ENCODE measurements at regions not wholly inside any gene's neighbourhood (a gene's known extent, or its start where the extent isn't known, plus 50 kb on each side); places are given as distances from the start of the nearest gene placed in this dataset.
A peak's percentile ranks its signal among the peaks of the same experiment; 100 is the strongest.
"Not testable (repeated sequence)": the region's sequence is repeated elsewhere in the genome, so short reads cannot be mapped to it uniquely, and the experiment has no call there.

DNA sequence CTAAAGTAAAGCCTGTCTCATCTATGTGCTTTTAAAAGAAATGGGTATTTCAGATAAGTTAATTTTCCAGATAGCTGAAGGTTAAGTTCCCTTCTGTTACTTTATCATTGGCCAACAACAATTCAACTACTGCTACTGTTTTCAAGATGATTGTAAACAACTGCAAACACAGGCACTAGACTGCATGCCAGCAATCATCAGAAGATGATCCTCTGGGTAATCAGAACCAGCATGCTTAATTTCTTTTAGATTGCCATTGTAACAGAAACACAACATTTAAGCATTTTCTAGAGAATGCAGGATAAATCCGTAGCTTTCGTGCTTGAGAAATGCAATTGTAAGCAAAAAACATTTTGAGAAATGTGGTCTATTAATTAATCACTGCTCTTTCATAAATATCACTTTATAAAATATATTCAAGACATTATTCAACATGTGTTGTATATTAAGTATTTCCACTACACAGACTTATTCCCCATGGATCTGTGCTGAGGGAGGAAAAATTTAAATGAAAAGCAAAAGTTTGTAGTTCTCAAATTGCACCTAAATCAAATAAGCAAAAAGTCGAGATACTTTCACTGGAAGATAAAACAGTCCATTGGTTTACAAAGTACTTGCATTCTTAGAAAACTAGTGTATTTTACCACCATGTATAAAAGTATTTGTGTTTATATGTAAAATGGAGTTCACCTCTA is 133.7 kb downstream of the ATL2 start:
- intact Hi-C loops (cut with DNase I), result no loop called here
- 52 to 58% (median 57%) methylated on average over 3 of the region's 3 CpGs for WGBS, 3 donors
- DNase-seq (no peak), ATAC-seq (no peak)
- Histone ChIP-seq H3K9me3 (no peaks in the 10 kb centered on the region), H3K27ac (no peak overlapping the region), H3K36me3 (ENCODE audit: insufficient read depth in 1 of 2, low read depth in 1 of 2) (no peaks in the 10 kb centered on the region), H3K4me1 (peaks cover 16% of the 10 kb centered on the region), H3K27me3 (ENCODE audit: insufficient read depth in 3 of 3, low read length in 2 of 3) (no peaks in the 10 kb centered on the region), H3K4me3 (no peak overlapping the region)
- TF ChIP-seq, protein P1, sequence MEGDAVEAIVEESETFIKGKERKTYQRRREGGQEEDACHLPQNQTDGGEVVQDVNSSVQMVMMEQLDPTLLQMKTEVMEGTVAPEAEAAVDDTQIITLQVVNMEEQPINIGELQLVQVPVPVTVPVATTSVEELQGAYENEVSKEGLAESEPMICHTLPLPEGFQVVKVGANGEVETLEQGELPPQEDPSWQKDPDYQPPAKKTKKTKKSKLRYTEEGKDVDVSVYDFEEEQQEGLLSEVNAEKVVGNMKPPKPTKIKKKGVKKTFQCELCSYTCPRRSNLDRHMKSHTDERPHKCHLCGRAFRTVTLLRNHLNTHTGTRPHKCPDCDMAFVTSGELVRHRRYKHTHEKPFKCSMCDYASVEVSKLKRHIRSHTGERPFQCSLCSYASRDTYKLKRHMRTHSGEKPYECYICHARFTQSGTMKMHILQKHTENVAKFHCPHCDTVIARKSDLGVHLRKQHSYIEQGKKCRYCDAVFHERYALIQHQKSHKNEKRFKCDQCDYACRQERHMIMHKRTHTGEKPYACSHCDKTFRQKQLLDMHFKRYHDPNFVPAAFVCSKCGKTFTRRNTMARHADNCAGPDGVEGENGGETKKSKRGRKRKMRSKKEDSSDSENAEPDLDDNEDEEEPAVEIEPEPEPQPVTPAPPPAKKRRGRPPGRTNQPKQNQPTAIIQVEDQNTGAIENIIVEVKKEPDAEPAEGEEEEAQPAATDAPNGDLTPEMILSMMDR (IDR thresholded peaks at IDR 0.05), result no peak

DNA sequence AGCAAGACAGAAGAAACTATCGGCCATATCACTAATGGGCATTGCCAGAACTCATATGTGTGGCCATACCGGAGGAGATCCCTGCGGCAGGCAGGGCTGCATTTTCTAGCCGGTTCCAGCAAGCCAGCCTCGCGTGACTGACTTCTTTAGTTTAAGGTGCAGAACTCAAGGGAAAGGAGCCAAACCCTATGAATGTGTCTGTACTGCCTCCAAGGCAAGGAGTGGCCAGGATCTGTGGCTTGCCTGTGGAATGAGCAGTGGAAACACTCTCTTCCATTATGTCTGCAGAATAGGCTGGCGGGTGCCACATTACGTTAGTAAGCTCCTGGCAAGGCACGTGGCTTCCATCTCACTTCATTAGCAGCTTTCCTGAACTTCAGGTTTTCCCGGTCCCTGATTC is 137.6 kb downstream of the ATL2 start:
- ATAC-seq, result no peak
- Histone ChIP-seq H3K4me1 (no peaks in the 10 kb centered on the region), H3K27ac (no peak overlapping the region), H3K4me3 (no peak overlapping the region), H3K9me3 (no peaks in the 10 kb centered on the region), H3K36me3 (ENCODE audit: insufficient read depth in 1 of 2, low read depth in 1 of 2) (no peaks in the 10 kb centered on the region), H3K27me3 (ENCODE audit: insufficient read depth in 3 of 3, low read length in 2 of 3) (no peaks in the 10 kb centered on the region)
- intact Hi-C loops (cut with DNase I), result no loop called here
- DNase-seq, result no peak
- WGBS, 3 donors, result 72 to 86% (median 77%) methylated on average over 10 of the region's 10 CpGs
- TF ChIP-seq, protein P1 (IDR thresholded peaks at IDR 0.05), result no peak

DNA sequence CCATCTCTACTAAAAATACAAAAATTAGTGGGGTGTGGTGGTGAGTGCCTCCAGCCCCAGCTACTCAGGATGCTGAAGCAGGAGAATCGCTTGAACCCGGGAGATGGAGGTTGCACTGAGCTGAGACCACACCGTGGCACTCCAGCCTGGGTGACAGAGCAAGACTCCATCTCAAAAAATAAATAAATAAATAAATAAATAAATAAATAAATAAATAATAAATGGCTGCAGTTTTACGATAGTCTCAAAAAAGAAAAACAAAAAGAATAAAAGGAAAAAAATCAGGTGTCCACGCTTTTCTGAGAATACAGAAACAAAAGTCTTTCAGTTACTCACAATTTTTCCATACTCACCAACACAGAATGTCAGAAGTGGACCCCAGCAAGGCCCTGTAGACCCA is 138.4 kb downstream of the ATL2 start:
- H3K4me1 ChIP-seq; H3K27ac ChIP-seq; intact Hi-C loops (cut with DNase I); H3K4me3 ChIP-seq; H3K27me3 ChIP-seq (ENCODE audit: insufficient read depth in 3 of 3, low read length in 2 of 3); H3K9me3 ChIP-seq; H3K36me3 ChIP-seq (ENCODE audit: insufficient read depth in 1 of 2, low read depth in 1 of 2); DNase-seq; ATAC-seq: not testable (repeated sequence)
- 97 to 99% (median 97%) methylated on average over 5 of the region's 5 CpGs for WGBS, 3 donors

DNA sequence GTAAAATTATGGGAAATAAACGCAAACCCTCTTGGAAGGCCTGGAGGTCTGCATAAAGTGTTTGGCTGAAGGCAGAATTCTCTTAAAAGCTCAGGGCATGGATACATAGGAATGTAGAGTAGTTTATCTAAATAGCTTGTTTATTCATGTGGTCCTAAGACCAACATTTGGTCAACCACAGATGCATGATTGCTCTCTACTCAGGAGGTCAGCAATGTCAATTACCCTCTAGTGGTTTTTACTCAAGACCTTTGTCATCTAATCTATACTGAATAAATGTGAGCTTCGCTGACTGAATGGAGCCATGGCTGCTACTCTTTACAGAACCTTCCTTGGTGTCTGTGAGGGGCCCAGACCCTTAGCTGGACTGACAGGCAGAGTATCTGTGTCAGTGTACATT is 139.8 kb downstream of the ATL2 start:
- TF ChIP-seq, protein P1 (IDR thresholded peaks at IDR 0.05), result no peak

DNA sequence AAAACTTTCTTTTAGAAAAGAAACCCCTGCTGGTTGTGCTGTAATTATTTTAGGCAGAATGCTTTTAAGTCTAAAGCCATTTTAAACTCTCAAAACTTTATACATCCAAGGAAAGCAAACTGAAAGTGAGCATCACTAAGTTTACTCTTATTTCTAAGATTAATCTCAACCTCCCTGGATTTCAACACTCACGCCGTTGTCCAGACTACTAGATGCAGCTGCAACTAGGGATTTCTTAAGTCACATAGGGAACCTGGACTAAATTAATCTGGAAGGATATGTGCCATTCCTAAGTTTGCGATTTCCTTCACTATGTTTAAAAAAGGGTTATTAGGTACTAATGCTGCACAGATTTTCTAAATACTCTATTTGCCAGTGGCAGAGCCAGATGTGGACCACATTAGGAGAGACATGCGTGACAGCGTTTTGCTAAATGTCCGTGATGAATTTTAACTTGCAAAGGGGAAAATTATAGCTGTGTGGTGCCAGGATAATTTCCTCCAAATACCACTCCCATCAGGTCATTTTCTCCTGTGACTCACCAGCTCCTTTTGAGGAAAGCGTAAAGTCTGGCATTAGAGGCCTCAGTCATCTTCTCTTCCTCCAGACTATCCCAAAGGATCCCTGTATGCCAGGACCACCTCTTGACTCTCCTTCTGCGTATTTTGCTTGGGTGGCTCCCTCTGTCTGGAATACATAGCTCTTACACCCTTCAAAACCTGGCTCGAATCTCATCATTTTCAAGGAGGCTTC is 143.7 kb downstream of the ATL2 start:
- Histone ChIP-seq H3K27ac (no peak overlapping the region), H3K27me3 (ENCODE audit: insufficient read depth in 3 of 3, low read length in 2 of 3) (peaks cover 0 to 6% (median 0%) of the 10 kb centered on the region in 3 donors), H3K36me3 (ENCODE audit: insufficient read depth in 1 of 2, low read depth in 1 of 2) (no peaks in the 10 kb centered on the region), H3K4me3 (no peak overlapping the region), H3K4me1 (no peaks in the 10 kb centered on the region), H3K9me3 (no peaks in the 10 kb centered on the region)
- peak in 3 of 4 donors; percentile 61 to 75 (median 71) for ATAC-seq
- TF ChIP-seq, protein P1 (IDR thresholded peaks at IDR 0.05), result no peak
- no peak for DNase-seq
- 28 to 43% (median 35%) methylated on average over 9 of the region's 9 CpGs for WGBS, 3 donors
- intact Hi-C loops (cut with DNase I), result no loop called here

More for the DNA sequence above, 139.8 kb downstream of the ATL2 start:
- intact Hi-C loops (cut with DNase I), result no loop called here
- Histone ChIP-seq H3K36me3 (ENCODE audit: insufficient read depth in 1 of 2, low read depth in 1 of 2) (no peaks in the 10 kb centered on the region), H3K9me3 (no peaks in the 10 kb centered on the region), H3K27me3 (ENCODE audit: insufficient read depth in 3 of 3, low read length in 2 of 3) (peaks cover 0 to 6% (median 0%) of the 10 kb centered on the region in 3 donors), H3K27ac (no peak overlapping the region), H3K4me1 (no peaks in the 10 kb centered on the region), H3K4me3 (no peak overlapping the region)
- 93 to 100% (median 95%) methylated on average over 2 of the region's 2 CpGs for WGBS, 3 donors
- ATAC-seq, result no peak
- no peak for DNase-seq
